Fibroblast of mammary gland (primary cell): ENCODE measurements at regions not wholly inside any gene's neighbourhood (a gene's known extent, or its start where the extent isn't known, plus 50 kb on each side); places are given as distances from the start of the nearest gene placed in this dataset.
A peak's percentile ranks its signal among the peaks of the same experiment; 100 is the strongest.

Source experiments
- DNase-seq: peaks from one replicate; pipeline ENCODE4 v3.0.0-alpha.2; 2010; ENCODE audit warnings: low read depth
- H3K4me3 ChIP-seq: 2 replicates; pipeline ENCODE4 v1.5.1; 2011; ENCODE audit warnings: low read depth, mild to moderate bottlenecking, low read length, moderate library complexity; ENCODE audit not compliant: control insufficient read depth
- TF ChIP-seq, protein P1 (sequence below): conservative IDR thresholded peaks from 2 replicates; pipeline ENCODE4 v1.5.1; 2011; ENCODE audit warnings: low read depth, low read length, inconsistent platforms; ENCODE audit not compliant: control insufficient read depth, insufficient read depth

DNA sequence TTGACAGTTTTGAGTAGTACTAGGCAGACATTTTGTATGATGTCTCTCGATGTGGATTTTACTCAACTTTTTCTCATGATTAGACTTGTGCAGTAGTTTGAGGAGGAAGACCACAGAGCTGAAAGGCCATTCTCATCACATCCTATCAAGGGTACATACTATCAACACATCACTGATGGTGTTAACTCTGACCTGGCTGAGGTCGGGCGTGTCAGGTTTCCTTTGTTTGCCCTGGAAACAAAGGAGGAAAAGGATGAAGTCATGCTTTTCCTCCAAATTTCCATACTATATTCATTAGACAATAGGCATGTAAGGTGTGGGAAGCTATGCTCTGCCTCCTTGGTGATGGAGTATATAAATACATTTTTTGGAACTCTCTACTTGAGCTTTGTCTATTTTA lies 211.1 kb downstream of the DSEL start:
- DNase-seq: no peak
- TF ChIP-seq, protein P1, sequence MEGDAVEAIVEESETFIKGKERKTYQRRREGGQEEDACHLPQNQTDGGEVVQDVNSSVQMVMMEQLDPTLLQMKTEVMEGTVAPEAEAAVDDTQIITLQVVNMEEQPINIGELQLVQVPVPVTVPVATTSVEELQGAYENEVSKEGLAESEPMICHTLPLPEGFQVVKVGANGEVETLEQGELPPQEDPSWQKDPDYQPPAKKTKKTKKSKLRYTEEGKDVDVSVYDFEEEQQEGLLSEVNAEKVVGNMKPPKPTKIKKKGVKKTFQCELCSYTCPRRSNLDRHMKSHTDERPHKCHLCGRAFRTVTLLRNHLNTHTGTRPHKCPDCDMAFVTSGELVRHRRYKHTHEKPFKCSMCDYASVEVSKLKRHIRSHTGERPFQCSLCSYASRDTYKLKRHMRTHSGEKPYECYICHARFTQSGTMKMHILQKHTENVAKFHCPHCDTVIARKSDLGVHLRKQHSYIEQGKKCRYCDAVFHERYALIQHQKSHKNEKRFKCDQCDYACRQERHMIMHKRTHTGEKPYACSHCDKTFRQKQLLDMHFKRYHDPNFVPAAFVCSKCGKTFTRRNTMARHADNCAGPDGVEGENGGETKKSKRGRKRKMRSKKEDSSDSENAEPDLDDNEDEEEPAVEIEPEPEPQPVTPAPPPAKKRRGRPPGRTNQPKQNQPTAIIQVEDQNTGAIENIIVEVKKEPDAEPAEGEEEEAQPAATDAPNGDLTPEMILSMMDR: no peak
- H3K4me3 ChIP-seq: no peak overlapping the region

DNA sequence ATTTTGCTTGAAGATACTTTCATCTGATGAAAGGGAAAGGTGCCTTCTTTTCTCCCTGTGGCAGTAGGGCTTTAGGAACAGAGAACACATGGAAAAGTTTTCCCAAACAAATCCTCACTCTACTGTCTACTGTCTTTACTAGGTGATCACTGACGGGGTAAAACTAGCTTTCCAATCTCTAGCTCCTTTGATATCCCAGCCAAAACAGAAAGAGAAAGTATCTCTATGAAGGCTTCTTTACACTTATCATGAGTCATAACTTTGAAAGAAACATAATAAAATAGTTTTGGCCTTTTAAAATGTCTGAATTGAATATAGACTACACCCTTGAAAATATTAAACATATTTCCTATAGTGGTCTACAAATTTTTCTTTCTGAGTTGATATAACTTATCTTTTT lies 214.5 kb downstream of the DSEL start:
- TF ChIP-seq, protein P1: no peak
- peak; percentile 53 for DNase-seq
- H3K4me3 ChIP-seq: no peak overlapping the region

GRCh38 chr18:67301592-67301991 lies 214.9 kb downstream of the DSEL start:
- DNase-seq: peak; percentile 36
- TF ChIP-seq, protein P1: no peak

GRCh38 chr18:67300498-67300897 lies 216.0 kb downstream of the DSEL start:
- DNase-seq: peak; percentile 35
- no peak overlapping the region for H3K4me3 ChIP-seq
- TF ChIP-seq, protein P1: no peak

More at GRCh38 chr18:67301592-67301991, 214.9 kb downstream of the DSEL start:
- no peak overlapping the region for H3K4me3 ChIP-seq

GRCh38 chr18:67292814-67293213 lies 223.7 kb downstream of the DSEL start:
- DNase-seq: no peak
- TF ChIP-seq, protein P1: no peak
- no peak overlapping the region for H3K4me3 ChIP-seq

- no peak overlapping the region for H3K4me3 ChIP-seq
- TF ChIP-seq, protein P1: no peak
- peak; percentile 23 for DNase-seq
These were observed 226.1 kb downstream of the DSEL start for GRCh38 chr18:67290421-67290820.

DNA sequence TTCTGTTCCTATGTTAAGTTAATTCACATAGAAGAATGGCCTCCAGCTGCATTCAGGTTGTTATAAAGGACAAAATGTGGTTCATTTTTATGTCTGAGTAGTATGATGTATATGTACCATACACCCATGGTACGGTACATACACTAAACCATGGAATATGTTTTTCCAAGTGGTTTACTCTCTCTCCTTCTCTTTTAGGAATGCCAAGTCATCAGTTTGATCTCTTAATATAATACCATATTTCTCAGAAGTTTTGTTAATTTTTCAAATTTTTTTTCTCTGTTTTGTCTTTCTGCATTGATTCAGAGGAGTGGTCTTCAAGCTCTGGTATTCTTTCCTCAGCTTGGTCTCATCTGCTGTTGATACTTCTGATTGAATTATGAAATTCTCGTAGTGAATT lies 230.9 kb downstream of the DSEL start:
- no peak overlapping the region for H3K4me3 ChIP-seq
- TF ChIP-seq, protein P1: no peak
- DNase-seq: no peak
